ENCODE measurements at regions not wholly inside any gene's neighbourhood (a gene's known extent, or its start where the extent isn't known, plus 50 kb on each side); places are given as distances from the start of the nearest gene placed in this dataset.

GRCh38 chr16:55242667-55243066 lies 81.3 kb upstream of the IRX6 start:
- Histone ChIP-seq H3K27me3 (ENCODE audit: insufficient read depth, low read length) (no peaks in the 10 kb centered on the region), H3K36me3 (ENCODE audit: insufficient read depth, low read length) (no peaks in the 10 kb centered on the region), H2AFZ (ENCODE audit: low read length) (no peak overlapping the region), H3K9me3 (ENCODE audit: low read depth, low read length) (no peaks in the 10 kb centered on the region), H3K79me2 (ENCODE audit: insufficient read depth, low read length) (no peaks in the 10 kb centered on the region), H4K20me1 (ENCODE audit: insufficient read depth, low read length) (no peaks in the 10 kb centered on the region), H3K4me1 (ENCODE audit: insufficient read depth, low read length) (no peaks in the 10 kb centered on the region), H3K4me3 (ENCODE audit: insufficient read depth, low read length) (no peak overlapping the region), H3K4me2 (ENCODE audit: insufficient read depth, low read length) (no peak overlapping the region), H3K27ac (ENCODE audit: low read depth, low read length) (no peak overlapping the region)
- TF ChIP-seq CTCF (IDR thresholded peaks at IDR 0.05; ENCODE audit: extremely low read depth, low read depth, low read length), result no peak
- DNase-seq (ENCODE audit: insufficient read length, low spot score, missing footprints), result no peak

- H3K4me1 ChIP-seq (ENCODE audit: insufficient read depth, low read length), result no peaks in the 10 kb centered on the region
- no peaks in the 10 kb centered on the region for H3K27me3 ChIP-seq (ENCODE audit: insufficient read depth, low read length)
- no peaks in the 10 kb centered on the region for H3K36me3 ChIP-seq (ENCODE audit: insufficient read depth, low read length)
- no peak overlapping the region for H2AFZ ChIP-seq (ENCODE audit: low read length)
- H3K4me2 ChIP-seq (ENCODE audit: insufficient read depth, low read length), result no peak overlapping the region
- no peaks in the 10 kb centered on the region for H3K79me2 ChIP-seq (ENCODE audit: insufficient read depth, low read length)
- no peak overlapping the region for H3K4me3 ChIP-seq (ENCODE audit: insufficient read depth, low read length)
- H4K20me1 ChIP-seq (ENCODE audit: insufficient read depth, low read length), result no peaks in the 10 kb centered on the region
- no peak overlapping the region for H3K27ac ChIP-seq (ENCODE audit: low read depth, low read length)
- TF ChIP-seq CTCF (IDR thresholded peaks at IDR 0.05; ENCODE audit: extremely low read depth, low read depth, low read length), result no peak
- H3K9me3 ChIP-seq (ENCODE audit: low read depth, low read length), result no peaks in the 10 kb centered on the region
- DNase-seq (ENCODE audit: insufficient read length, low spot score, missing footprints), result no peak
These were observed 75.9 kb upstream of the IRX6 start for GRCh38 chr16:55248058-55248457.

- Histone ChIP-seq H3K27me3 (ENCODE audit: insufficient read depth, low read length) (no peaks in the 10 kb centered on the region), H3K9me3 (ENCODE audit: low read depth, low read length) (no peaks in the 10 kb centered on the region), H3K79me2 (ENCODE audit: insufficient read depth, low read length) (no peaks in the 10 kb centered on the region), H3K4me1 (ENCODE audit: insufficient read depth, low read length) (no peaks in the 10 kb centered on the region), H2AFZ (ENCODE audit: low read length) (no peak overlapping the region), H3K36me3 (ENCODE audit: insufficient read depth, low read length) (no peaks in the 10 kb centered on the region), H3K27ac (ENCODE audit: low read depth, low read length) (no peak overlapping the region), H4K20me1 (ENCODE audit: insufficient read depth, low read length) (no peaks in the 10 kb centered on the region), H3K4me3 (ENCODE audit: insufficient read depth, low read length) (no peak overlapping the region), H3K4me2 (ENCODE audit: insufficient read depth, low read length) (no peak overlapping the region)
- no peak for DNase-seq (ENCODE audit: insufficient read length, low spot score, missing footprints)
- TF ChIP-seq CTCF (IDR thresholded peaks at IDR 0.05; ENCODE audit: extremely low read depth, low read depth, low read length), result no peak
These were observed 75.5 kb upstream of the IRX6 start for GRCh38 chr16:55248494-55248893.

GRCh38 chr16:55249361-55249760 lies 74.6 kb upstream of the IRX6 start:
- H4K20me1 ChIP-seq (ENCODE audit: insufficient read depth, low read length), result no peaks in the 10 kb centered on the region
- no peaks in the 10 kb centered on the region for H3K36me3 ChIP-seq (ENCODE audit: insufficient read depth, low read length)
- no peaks in the 10 kb centered on the region for H3K9me3 ChIP-seq (ENCODE audit: low read depth, low read length)
- no peak overlapping the region for H3K4me2 ChIP-seq (ENCODE audit: insufficient read depth, low read length)
- H3K27ac ChIP-seq (ENCODE audit: low read depth, low read length), result no peak overlapping the region
- TF ChIP-seq CTCF (IDR thresholded peaks at IDR 0.05; ENCODE audit: extremely low read depth, low read depth, low read length), result no peak
- H3K27me3 ChIP-seq (ENCODE audit: insufficient read depth, low read length), result no peaks in the 10 kb centered on the region
- H3K4me1 ChIP-seq (ENCODE audit: insufficient read depth, low read length), result no peaks in the 10 kb centered on the region
- no peak overlapping the region for H2AFZ ChIP-seq (ENCODE audit: low read length)
- DNase-seq (ENCODE audit: insufficient read length, low spot score, missing footprints), result no peak
- H3K79me2 ChIP-seq (ENCODE audit: insufficient read depth, low read length), result no peaks in the 10 kb centered on the region
- H3K4me3 ChIP-seq (ENCODE audit: insufficient read depth, low read length), result no peak overlapping the region
